NAMALWA (cell line): ENCODE measurements at regions not wholly inside any gene's neighbourhood (a gene's known extent, or its start where the extent isn't known, plus 50 kb on each side); places are given as distances from the start of the nearest gene placed in this dataset.
A peak's percentile ranks its signal among the peaks of the same experiment; 100 is the strongest.

Experiments
- DNase-seq: peaks from one replicate; pipeline ENCODE4 v3.0.0-alpha.2; 2015; ENCODE audit warnings: low spot score

DNA sequence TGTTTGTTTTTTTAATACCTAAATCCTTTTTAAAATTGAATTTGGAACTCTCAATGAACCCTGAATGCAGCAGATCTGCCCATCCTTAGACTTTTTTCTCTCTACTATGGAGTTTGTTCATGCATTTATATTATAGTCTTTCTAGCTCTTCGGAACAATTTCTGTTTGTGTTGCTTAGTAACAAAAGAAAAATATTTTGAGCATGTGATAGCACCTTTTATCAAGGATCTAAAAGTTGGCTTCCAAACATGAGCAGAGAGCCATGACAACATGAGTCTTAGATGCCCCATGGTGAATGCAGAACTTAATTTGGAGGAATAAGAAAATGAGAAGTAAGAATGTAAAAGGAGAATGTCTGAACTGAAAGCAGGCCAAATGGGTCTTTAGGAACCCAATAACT, 133.7 kb downstream of the EDN1 start:
- DNase-seq: no peak

DNA sequence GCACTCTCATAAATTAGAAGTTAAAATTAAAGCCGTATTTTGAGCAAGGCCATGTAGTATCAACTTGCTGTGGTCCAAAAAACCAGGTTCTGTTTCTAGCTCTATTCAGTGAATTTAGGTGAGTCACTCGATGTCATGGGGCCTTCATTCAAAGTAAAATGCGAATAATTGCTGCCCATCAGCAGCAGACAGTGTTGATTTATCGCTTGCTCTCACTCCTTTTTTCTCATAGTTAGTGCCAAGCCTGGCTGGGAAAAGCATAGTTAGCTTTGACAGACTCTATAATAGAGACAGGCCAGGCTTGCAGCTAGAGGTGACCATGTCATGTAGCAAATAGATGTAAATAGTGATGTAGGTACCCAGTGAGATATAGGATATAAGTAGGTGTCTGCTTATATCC, 136.0 kb downstream of the EDN1 start:
- no peak for DNase-seq

DNA sequence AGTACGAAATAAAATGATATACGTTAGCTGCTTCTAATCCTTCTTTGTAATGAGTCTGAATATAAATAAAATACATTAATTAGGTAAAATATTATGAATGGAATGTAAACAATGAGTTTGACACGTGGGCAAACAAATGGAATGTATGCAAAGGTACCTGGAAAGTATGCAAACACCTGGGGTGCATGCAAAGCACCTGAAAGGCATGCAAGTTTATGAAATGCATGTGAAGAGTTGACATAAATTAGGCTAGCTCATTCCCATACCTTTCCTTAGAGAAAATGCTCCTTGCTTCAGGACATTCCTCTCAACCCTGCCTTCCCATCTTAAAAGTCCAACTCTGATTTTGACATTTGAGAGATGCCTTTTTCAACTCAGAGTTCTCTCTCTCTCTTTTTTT, 140.9 kb downstream of the EDN1 start:
- DNase-seq: no peak

GRCh38 chr6:12436224-12436623, 146.1 kb downstream of the EDN1 start:
- DNase-seq: peak; percentile 11

DNA sequence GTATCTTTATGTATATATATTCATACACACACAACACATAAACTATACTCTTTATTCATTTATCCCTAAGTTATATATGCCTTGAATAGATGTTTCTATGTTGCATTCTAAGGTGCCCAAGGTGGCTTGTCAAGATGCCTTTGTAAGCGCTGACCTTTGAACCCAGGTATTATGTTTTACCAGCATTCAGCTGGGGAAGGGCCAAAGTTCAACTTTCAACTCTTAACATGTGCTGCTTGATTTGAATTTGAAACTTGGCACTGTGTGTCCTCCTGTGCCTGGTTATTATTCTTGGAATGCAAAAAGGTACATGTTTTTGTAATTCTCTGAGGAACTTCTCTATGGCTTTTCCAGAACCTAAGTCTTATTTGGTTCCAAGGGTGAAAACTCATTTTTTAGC, 146.5 kb downstream of the EDN1 start:
- no peak for DNase-seq

GRCh38 chr6:12439296-12439695, 149.1 kb downstream of the EDN1 start:
- no peak for DNase-seq

DNA sequence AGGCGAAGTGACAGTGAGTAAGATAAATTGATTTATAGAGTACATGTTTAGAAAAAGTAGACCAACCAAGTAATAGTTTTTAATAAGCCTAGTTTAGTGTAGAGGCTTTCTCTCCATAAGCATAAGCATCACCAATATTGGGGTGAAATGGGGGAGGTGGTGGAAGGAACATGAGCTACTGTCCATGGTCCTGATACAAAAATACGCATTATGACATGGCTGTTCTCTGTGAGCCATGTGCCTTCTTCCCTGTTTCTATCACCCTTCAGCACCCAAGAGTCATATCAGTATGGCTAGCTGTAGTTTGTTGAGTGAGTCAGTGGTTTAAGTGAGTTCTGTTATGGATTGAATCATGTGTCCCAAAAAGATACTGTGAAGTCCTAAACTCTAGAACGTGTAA, 150.8 kb downstream of the EDN1 start:
- no peak for DNase-seq

DNA sequence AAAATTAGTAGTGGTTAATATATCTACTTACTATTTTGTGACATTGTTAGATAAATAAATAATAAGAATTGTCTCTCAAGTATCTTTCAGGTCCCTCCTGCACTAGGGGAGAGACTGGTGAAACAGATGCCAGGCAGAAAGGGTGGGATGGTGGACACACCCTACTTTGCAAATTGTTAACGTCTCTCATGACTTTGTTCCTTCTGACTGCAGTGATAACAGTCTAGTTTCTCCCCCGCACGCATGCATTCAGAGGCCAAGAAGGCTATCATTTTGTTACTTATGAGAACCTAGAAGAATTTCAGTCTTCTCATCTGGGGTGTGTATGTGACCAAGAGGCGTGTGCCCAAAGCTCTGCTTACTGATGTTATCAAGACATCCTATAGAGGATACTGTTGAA, 152.3 kb downstream of the EDN1 start:
- DNase-seq: no peak

DNA sequence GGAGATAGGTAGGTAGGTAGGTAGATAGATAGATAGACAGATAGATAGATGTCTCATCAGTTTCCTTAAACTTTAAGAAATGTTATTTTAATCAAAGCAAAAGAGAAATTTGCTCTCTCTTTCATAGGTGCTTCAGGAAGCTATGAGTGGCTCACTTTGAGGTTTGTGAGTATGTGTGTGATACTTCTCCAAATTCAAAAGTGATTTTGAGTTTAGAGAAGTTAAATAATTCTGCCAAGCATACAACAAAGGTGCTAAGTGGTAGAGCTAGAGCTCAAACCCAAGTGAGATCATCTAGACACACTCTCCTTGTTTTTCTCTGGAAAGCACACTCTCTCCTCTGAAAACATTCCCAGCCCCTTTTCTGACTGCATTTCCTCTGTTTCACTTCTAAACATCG, 156.2 kb downstream of the EDN1 start:
- no peak for DNase-seq

DNA sequence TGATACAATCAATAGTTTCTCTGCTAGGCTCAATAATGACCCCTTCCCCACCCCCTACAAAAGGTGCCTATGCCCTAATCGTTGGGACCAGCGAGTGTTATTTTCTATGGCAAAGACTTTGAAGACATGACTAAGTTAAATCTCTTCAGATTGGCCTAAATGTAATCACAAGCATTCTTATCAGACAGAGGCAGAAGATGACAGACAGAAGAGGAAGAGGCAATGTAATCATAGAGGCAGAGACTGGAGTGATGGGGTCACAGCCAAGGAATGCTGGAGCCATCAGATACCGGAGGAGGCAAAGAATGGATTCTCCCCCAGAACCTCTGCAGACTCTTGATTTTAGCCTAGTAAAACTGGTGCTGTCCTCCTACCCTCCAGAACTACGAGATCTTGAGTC, 159.3 kb downstream of the EDN1 start:
- no peak for DNase-seq

DNA sequence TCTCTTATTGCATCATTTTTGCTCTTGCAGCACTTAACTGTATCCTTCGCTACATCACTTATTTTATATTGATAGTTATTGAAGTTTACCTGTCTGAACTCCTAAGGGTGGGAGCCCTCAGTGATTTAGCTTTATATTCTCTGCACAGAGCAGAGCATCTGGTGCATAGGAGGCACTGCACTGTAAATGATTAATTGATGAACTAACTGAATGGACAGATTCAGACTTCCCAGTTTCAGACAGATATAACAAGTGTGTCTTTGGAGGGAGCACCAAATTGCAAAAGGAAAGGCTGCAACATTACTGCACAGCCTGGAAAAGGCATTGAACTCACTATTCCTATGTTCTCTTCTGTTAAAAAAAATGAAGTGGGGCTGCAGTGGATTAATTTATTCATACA, 160.3 kb downstream of the EDN1 start:
- DNase-seq: no peak

DNA sequence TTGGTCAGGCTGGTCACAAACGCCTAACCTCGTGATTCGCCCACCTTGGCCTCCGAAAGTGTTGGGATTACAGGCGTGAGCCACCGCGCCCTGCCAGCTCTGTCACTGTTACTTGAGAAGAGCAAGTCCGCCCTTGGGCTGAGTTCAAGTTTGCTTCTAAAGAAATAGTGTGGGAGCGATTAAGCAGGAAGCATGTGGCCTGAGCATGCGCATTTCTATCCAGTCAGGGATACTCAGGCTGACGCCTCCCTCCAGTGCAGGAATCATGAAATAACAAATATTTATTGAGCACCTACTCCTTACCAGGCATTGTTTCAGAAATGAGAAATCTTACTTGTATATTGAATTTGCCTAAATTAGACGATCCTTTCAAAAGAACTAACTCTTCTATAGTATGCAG, 166.2 kb downstream of the EDN1 start:
- DNase-seq: no peak

GRCh38 chr6:12457094-12457493, 166.9 kb downstream of the EDN1 start:
- no peak for DNase-seq

DNA sequence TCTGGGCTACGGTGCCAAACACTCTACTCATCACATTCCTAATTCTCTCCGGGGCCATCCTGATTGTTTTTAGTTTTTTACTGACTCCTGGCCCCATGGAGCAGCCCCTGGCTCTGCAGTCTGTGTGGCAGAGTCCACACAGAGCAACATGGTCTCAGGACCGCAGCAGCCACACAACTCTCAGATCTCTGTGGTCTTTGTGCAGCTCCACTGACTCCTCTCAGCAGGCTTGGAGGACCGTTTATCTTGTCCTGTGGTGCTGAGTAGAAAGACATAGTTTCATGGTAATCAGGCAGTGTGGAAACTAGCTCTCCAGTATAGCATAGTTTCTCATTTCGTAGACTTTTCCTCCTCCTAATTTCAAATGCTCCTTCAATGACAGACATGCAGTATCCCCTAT, 168.4 kb downstream of the EDN1 start:
- DNase-seq: no peak

DNA sequence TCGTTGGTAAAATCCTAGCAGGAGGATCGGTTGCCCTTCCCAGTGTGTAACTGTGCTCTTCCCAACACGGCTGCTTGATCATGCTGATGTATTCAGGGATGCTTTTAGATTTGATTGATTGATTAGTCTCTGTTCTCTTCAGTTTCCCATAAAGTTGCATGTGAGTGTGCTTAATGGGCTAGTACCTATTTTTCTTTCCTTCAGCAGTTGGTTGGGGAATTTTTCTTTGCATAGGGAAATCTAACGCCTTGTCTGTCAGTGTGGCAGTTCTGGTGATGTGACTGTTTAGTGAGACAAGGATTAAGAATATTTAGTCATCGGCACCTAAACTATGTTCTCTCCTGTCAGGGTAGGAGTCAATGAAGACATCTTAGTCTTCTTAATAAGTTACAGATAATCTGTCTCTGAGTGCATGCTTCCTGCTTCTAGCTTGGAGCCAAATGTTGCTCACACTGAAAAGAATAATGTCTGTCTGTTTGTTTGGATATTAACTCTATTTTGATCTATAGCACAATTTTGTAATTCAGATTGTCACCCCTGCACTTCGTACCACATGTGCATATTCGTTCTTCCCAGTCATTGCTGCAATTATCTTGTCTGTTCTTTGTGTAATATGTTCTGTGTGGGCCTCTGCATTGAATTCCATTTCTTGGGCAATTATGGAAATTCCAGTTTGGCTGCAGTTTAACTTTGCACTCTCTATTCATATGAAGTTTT, 169.9 kb downstream of the EDN1 start:
- DNase-seq: no peak

DNA sequence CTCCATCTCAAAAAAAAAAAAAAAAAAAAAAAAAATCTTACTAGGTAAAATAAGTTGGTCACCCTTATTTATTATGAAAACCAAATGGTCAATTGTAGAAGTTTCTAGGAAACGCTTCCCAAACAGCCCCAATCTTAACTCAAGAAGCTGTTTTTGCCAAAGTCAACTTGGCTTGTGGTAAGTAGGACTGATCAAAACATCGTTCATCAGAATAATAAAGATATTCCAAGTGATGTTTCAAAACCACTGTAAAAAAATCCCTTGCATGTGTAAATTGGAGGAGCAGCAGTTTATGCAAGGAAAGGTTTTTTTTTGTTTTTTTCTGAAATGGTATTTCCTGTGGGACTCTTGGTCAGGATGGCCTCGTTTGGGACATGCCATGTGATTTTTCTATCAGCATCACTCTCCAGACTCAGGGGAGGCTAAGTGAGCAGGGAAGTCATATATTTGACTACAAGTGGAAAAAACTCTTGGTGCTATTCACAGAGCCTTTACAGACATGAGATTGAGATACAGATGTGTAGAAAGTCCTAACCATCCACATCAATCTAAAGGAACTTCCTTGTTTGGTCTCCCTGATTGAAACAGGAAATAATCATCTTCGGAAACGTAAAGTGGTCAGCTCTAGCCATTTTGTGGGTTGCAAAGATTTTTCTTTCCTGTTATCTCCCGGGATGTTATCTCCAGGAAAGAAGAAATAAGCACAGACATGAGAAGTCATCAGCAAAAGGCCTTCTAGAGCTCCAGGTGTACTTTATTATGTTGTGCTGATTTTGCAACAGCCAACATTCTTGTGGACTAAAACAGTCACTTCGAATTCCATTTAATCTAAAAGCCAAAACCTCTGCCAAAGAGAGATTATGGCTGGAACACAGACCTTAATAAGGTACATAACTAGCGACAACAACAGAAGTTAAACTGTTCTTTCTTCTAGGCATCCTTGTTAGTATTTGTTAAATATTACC, 177.8 kb downstream of the EDN1 start:
- no peak for DNase-seq

DNA sequence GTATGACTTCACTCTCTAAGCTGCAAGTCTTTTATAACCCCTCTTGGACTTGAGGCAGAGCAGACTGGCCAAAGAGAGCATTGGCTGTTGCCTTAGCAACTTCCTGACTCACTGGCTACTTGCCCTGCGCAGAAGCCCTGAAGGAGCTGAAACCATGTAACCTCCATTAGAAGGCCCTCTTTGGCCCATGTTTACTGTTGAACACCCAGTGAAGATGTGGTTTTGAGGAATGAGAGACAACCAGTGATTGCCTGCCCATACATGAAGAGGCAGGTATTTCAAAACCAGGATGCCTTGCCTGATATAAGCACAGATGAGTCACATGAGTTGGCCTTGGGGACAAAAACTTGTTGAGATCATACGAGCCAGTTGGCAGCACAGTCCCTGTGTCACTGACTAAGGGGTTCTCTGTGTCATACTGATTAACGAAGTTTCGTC, 182.5 kb downstream of the EDN1 start:
- DNase-seq: no peak

DNA sequence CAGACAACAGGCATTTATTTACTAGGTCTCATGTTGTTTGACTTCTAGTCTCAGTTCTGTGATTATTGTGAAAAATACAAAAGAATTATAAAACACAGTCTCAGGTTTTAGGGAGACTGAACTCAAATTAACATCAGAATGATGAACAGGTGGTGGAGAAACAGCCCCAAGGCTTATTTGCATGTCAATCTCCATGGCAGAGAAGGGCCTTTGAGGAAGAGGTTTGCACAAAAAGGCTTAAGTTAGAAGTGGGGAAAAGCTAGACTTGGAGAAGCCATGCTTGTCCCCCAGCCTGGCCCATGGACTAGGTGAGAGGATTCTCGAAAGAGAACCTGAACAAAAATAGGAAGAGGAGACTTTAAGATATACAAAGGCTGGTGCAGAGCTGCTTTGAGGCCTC, 183.3 kb downstream of the EDN1 start:
- DNase-seq: no peak

DNA sequence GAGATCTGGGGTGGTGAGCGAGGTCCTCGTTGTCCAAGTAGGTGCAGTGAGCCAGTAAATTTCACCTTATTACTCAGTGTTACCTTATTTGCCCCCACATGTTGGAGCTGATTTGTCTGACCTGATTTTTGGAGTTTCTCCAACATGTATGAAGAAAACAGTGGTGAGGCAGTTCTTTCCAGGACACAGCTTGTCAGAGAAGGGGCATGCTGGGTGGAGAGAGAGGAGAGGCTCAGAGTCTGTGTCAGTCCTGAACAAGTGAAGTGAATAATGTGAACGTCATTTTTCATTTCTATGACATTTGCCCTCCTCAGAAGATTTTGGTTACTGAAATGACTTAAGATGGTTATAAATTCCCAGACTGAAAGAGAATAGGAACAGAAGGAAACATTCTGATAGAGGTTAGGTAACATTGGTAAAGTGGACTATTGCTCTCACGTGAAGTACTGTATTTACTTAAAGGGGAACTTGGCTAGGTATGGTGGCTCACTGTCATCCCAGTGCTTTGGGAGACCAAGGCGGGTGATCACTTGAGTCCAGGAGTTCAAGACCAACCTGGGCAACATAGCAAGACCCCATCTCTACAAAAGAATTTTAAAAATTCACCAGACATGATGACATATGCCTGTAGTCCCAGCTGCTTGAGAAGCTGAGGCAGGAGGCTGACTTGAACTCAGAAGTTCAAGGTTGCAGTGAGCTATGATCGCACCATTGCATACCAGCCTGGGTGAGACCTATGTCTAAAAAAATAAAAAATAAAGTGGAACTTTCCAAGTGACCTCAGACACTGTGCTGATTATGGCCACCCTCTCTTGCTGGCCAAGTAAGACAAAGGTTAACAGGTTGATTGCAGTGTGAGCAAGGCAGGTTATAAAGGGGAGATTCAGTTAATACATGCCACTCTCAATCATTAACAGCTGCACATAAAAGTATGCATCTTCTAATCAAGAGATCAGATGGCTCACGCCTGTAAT, 184.3 kb downstream of the EDN1 start:
- DNase-seq: no peak

- no peak for DNase-seq
Measured at GRCh38 chr6:12476484-12476883, 186.3 kb downstream of the EDN1 start.

DNA sequence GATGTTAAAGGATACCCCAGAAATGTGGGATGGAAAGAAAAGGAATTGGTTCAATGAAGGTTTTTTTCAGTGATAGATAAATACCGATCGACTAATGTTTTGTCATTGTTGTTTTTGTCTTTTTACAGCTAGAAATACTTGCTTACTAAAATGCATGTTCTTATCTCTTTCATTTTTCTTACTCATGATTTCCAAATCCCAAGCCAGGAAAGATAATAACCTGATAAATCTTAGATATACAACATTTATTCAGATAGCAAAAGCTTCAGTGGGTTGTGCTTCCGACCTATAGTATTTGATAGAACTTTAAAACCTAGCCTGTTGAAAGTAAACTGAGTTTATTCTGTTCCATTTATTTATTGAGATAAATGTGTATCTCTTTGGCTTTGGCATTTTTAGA, 187.5 kb downstream of the EDN1 start:
- no peak for DNase-seq

GRCh38 chr6:12478921-12479320, 188.8 kb downstream of the EDN1 start:
- DNase-seq: no peak
